ENCODE measurements at regions not wholly inside any gene's neighbourhood (a gene's known extent, or its start where the extent isn't known, plus 50 kb on each side); places are given as distances from the start of the nearest gene placed in this dataset.

DNA sequence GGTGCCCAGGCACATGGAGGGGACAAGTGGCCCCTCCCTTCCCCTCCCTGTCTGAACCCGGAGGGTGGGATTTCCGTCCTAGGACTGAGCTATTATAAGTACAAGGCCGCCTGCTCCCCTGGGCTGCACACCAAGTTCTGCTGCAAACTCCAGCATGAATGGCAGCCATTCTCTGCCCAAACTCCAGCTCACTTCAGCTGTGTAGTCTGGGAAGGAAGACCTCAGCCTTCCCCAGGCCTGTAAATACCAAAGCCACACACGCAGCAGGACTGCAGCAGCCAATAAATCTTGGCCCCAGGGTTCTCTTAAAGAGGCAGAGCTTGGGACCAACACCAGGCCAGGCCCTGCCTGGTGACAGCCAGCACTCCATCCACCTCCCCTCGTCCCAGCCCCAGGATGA is 291.3 kb upstream of the ZMIZ1 start:
- Mint-ChIP-seq H3K4me1 (ENCODE audit: low read depth, unreplicated experiment) (peaks cover 2% of the 10 kb centered on the region), H3K36me3 (ENCODE audit: unreplicated experiment) (no peaks in the 10 kb centered on the region), H3K4me3 (ENCODE audit: unreplicated experiment) (no peak overlapping the region), H3K27ac (ENCODE audit: unreplicated experiment) (no peak overlapping the region), H3K27me3 (ENCODE audit: unreplicated experiment) (peaks cover 6% of the 10 kb centered on the region), H3K9me3 (ENCODE audit: unreplicated experiment) (no peaks in the 10 kb centered on the region)
- no peak for DNase-seq
- TF ChIP-seq, protein P1, sequence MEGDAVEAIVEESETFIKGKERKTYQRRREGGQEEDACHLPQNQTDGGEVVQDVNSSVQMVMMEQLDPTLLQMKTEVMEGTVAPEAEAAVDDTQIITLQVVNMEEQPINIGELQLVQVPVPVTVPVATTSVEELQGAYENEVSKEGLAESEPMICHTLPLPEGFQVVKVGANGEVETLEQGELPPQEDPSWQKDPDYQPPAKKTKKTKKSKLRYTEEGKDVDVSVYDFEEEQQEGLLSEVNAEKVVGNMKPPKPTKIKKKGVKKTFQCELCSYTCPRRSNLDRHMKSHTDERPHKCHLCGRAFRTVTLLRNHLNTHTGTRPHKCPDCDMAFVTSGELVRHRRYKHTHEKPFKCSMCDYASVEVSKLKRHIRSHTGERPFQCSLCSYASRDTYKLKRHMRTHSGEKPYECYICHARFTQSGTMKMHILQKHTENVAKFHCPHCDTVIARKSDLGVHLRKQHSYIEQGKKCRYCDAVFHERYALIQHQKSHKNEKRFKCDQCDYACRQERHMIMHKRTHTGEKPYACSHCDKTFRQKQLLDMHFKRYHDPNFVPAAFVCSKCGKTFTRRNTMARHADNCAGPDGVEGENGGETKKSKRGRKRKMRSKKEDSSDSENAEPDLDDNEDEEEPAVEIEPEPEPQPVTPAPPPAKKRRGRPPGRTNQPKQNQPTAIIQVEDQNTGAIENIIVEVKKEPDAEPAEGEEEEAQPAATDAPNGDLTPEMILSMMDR (IDR thresholded peaks at IDR 0.05; ENCODE audit: partially characterized antibody, unreplicated experiment) = no peak

DNA sequence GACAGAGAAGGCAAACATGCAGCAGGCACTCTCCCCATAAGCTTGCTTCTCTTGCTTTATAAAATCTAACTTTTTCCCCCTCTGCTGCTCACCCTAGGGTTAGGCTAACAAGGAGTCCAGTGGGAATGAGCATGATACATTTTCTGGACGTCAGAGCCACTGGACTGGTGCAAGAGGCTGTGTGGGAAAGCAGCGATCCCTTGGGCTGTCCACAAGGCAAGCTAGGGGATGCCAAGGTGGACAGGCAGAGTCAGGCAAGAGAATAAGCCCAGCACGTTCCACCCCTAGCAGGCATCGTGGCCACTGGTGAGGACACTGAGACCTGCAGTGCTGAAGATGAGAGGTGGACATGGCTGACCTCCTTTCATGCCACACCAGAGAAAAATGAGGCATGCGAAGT is 290.9 kb upstream of the ZMIZ1 start:
- Mint-ChIP-seq H3K27me3 (ENCODE audit: unreplicated experiment) (peaks cover 6% of the 10 kb centered on the region), H3K9me3 (ENCODE audit: unreplicated experiment) (no peaks in the 10 kb centered on the region), H3K4me1 (ENCODE audit: low read depth, unreplicated experiment) (peaks cover 2% of the 10 kb centered on the region), H3K27ac (ENCODE audit: unreplicated experiment) (no peak overlapping the region), H3K4me3 (ENCODE audit: unreplicated experiment) (no peak overlapping the region), H3K36me3 (ENCODE audit: unreplicated experiment) (no peaks in the 10 kb centered on the region)
- TF ChIP-seq, protein P1 (IDR thresholded peaks at IDR 0.05; ENCODE audit: partially characterized antibody, unreplicated experiment) = no peak
- no peak for DNase-seq

DNA sequence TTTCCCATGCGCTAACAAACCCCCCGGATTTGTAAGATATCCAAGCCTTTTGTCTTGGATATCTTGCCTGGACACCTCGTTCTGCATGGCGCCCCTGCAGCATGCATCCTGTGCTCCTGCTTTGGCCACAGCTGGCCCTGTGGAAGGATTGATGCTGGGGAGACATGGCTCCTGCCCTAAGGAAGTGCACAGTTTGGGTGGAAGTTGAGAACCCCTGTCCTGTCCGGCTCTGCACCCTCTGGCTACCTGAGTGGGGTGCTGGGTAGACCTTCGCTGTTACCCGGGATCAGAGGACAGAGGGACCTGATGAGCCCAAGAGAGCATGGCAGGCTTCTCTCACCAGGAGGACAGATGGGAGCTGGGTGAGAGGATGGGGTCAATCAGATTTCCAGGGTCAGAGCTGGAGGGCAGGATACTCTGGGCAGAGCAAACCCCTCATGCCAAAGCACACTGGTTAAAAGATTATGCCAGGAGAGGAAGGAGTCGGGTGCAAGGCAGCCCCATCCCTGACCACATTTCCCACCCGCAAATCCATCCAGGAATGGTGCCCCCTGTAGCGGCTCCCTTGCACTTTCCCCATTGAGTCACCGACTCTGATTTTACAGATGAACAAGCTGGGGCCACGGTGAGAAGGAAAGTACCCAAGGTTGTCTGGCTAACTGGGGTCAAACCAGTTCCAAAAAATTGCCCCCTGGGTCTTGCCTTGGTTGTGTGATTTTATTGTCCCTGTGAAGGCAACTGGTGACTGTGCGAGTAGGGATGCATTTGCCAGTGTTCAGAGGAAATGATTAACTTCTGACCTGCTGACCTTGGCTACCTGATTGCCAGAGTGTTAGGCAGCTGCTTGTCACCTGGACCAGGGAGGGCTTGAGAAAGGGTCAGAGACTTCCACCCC is 290.1 kb upstream of the ZMIZ1 start:
- Mint-ChIP-seq H3K9me3 (ENCODE audit: unreplicated experiment) (no peaks in the 10 kb centered on the region), H3K27ac (ENCODE audit: unreplicated experiment) (peak overlapping the region; percentile 22), H3K36me3 (ENCODE audit: unreplicated experiment) (peaks cover 4% of the 10 kb centered on the region), H3K4me3 (ENCODE audit: unreplicated experiment) (no peak overlapping the region), H3K27me3 (ENCODE audit: unreplicated experiment) (peaks cover 6% of the 10 kb centered on the region), H3K4me1 (ENCODE audit: low read depth, unreplicated experiment) (peaks cover 2% of the 10 kb centered on the region)
- DNase-seq = no peak
- TF ChIP-seq, protein P1 (IDR thresholded peaks at IDR 0.05; ENCODE audit: partially characterized antibody, unreplicated experiment) = no peak

DNA sequence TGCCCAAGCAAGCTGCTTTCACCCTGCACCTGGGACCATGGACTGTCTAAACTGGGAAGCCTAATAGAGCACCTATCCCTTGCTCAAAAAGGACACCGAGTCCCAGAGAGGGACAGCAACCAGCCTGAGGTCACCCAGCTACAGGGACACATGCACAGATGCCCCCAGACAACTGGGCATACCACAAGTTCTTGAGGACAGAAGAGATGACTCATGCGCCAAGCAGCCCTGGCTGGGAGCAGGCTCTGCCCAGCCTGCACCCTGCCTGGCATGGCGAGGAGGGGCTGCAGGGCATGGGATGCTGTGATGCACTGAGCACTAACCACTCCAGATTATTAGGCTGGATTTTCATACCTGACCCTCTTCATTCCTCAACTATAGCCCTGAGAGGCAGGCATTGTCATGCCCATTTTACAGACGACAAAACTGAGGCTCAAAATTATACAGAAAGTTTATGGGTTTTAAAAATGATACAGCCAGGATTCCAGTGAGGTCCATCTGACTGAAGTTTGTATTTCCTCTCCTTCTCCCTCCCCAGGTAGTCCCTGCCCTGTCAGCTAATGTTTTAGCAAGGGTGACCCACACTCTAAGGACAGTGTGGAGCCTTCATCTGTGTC is 289.3 kb upstream of the ZMIZ1 start:
- Mint-ChIP-seq H3K9me3 (ENCODE audit: unreplicated experiment) (no peaks in the 10 kb centered on the region), H3K36me3 (ENCODE audit: unreplicated experiment) (peaks cover 10% of the 10 kb centered on the region), H3K4me1 (ENCODE audit: low read depth, unreplicated experiment) (peaks cover 3% of the 10 kb centered on the region), H3K27ac (ENCODE audit: unreplicated experiment) (no peak overlapping the region), H3K27me3 (ENCODE audit: unreplicated experiment) (peaks cover 2% of the 10 kb centered on the region), H3K4me3 (ENCODE audit: unreplicated experiment) (no peak overlapping the region)
- TF ChIP-seq, protein P1 (IDR thresholded peaks at IDR 0.05; ENCODE audit: partially characterized antibody, unreplicated experiment) = no peak
- DNase-seq = no peak

DNA sequence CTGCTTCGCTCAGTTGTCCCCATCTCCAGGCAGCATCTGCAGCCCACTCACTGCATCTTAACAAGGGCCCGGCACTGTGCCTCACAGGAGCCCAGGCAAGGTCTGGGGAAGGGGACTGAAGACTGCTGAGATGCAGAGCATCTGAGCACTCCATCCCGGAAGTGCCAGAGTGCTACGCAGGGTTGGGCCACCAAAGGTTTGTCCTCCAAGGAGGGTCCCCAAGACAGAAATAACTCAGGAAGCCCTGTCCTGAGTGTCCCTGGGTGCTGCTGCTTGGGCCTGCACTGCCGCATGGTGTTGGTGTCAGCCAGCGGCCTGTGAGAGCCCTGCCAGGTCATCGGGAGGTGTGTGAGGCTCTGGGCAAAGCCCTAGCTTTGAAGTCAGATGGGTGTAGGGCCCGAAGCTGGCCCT is 288.2 kb upstream of the ZMIZ1 start:
- Mint-ChIP-seq H3K9me3 (ENCODE audit: unreplicated experiment) (no peaks in the 10 kb centered on the region), H3K36me3 (ENCODE audit: unreplicated experiment) (peaks cover 10% of the 10 kb centered on the region), H3K4me1 (ENCODE audit: low read depth, unreplicated experiment) (peaks cover 3% of the 10 kb centered on the region), H3K27ac (ENCODE audit: unreplicated experiment) (no peak overlapping the region), H3K27me3 (ENCODE audit: unreplicated experiment) (no peaks in the 10 kb centered on the region), H3K4me3 (ENCODE audit: unreplicated experiment) (no peak overlapping the region)
- TF ChIP-seq, protein P1 (IDR thresholded peaks at IDR 0.05; ENCODE audit: partially characterized antibody, unreplicated experiment) = no peak
- no peak for DNase-seq
